GM18909 (cell line): ENCODE measurements at regions not wholly inside any gene's neighbourhood (a gene's known extent, or its start where the extent isn't known, plus 50 kb on each side); places are given as distances from the start of the nearest gene placed in this dataset.
"Not testable (repeated sequence)": the region's sequence is repeated elsewhere in the genome, so short reads cannot be mapped to it uniquely, and the experiment has no call there.

Experiments used
- ATAC-seq: cut with Tn5 transposase; IDR thresholded peaks from one replicate; pipeline ENCODE4 v1.9.1; 2021; ENCODE audit warnings: mild to moderate bottlenecking; ENCODE audit not compliant: unreplicated experiment, poor library complexity

DNA sequence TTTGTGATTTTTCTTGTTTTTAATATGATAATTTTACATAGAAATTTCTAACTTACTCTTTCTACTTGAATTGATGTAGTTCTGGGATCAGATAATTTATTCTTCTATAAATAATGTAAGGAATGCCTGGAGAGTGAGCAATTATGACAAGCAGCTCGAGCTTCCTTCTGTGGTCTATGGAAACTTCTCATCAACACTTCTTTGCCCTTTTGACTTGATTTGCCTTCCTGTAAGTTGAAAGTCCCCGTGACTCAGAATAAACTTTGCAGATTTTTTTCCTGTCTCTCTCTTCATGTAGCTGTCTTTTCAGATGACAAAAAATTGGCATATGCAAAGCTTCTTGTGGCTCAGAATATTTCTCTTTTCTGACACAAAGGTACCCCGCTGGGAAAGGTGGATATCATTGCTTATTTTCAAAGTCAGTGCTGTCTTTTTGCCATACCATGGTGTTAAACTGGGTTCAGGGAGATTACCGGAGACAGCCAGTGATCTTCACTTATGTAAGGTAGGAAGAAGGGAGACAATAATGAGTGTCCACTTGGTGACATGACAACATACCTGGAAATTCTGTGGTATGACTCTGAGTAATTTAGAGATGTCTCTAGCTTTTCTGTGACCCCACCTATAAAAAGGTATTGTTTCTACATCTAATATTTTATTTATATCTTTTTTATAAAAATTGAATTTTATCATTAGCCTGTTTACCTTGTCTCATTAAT is 278.6 kb upstream of the GNPDA2 start:
- ATAC-seq, result no peak

DNA sequence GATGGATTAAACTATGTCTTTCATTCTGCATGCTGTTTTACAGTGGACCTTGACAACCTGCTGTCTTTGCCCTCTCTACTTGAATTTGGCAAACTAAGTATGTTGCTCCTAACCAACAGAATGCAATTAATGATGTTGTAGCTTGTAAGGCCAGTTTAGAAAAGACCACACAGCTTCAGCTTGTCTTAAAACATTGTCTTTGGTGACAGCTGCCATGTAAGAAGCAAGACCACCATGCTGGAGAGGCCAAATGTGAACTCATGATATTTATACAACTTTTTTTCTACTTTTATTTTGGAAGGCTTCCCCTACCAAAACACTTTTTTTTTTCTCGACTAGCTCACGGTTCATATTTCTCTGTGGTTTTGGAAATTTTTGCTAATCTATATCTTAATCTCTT is 278.0 kb upstream of the GNPDA2 start:
- no peak for ATAC-seq

DNA sequence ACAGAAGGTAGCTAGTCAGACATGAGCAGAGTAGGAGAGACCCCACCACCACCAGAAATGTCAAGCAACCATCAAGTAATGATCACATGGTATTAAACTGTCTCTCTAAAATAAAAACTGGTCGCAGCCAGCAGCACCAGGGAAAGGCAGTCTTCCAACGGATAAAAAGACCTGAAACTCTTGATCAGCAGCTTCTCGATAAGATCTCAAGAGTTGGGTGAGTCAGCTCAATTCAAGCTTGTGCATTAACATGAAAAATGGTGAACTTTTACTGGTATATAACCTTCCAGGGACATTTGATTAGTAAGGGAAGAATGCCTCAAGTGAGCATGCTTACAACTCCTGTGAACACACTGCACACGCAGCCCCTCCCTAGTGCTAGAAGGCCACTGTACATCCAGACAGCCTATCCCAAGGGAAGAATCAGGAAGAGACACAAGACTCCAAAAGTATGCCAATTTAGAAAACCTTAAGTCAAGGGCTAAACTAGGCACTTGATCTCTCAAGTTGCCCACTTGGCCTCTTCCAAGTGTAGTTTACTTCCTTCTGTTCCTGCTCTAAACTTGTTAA is 270.0 kb upstream of the GNPDA2 start:
- ATAC-seq, result no peak

DNA sequence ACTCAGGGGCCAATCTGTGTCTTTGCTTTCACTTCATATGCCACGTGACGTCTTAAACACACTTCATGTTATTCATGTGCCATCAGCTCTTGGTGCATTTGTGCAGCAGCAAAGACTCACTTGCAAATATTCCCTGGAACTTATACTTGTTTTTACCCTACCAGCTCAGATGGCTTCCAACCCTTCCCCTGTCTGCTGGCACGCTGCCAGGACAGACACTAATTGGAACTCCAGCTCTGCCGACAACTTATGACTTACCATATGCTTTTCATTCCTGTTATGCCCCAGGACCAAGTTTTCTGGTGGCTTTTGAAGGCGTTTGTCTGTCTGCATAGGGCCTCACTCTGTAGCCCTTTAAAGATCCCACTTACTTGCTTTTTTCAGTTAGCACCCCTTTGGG is 261.7 kb upstream of the GNPDA2 start:
- ATAC-seq, result no peak

DNA sequence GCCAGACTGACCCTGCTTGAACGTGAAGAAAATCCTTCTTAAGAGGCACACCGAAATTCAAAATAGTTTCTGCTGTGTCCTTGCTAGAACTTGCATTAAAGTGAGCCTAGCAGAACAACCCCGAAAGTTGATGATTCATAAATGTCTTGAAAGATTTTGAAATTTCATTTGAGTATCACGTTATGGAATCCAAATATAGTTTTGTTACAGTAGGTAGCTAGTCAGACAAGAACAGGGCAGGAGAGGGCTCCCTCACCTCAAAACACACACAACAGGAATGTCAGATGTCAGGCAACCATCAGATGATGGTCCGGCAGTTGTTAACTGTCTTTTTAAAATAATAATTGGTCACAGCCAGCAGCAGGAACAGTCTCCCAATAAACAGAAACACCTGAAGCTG is 259.6 kb upstream of the GNPDA2 start:
- no peak for ATAC-seq

DNA sequence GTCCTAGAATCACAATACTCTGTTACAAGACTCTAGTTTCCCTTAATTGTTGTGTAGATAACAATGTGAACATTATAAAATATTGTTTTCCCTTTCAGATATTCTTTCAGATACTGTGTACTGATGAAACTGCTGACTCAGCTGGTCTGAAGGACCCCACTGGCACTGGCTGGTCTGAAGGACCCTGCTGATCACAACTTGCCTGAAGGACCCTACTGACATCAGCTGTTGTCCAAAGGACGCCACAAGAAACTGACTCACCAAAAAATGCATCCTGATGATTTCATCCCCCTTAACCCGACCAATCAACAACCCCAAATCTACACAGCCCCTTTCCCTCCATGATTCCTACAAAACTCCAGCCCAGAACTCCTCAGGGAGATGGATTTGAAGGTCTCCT is 258.8 kb upstream of the GNPDA2 start:
- no peak for ATAC-seq

DNA sequence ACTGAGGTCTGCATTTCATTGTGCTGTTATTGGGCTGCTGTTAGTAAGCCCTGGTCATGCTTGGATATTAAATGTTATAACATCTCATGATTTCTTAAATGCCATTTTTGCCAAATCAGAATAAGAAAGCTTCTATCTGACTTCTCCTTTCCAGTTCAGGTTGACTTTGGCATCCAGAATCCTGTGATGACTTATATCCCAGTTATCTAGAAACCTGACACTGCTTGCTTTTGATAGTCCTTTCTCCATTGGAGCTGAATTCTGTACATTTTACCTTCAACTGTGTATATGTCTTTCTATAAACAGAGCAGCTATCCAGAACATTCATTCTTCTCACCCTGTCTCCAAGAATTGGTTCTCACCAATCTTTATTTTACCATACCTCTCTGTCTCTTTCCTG is 257.7 kb upstream of the GNPDA2 start:
- no peak for ATAC-seq

DNA sequence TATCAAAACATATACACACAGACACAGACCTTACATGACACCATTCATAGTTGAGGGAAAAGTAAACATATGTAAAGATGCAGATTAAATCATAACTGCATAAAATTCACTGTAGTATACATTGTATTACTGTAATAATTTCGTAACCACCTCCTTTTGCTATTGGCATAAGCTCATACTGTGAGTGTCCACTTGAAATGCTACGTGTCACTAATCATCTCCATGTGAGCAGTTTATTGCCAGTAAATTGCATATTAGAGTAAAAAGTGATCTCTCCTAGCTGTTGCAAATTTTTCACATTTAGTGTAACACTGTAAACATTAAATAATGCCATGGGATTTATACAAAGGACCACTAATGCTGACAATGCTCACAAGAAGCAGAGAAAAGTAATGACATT is 256.7 kb upstream of the GNPDA2 start:
- ATAC-seq, result no peak

DNA sequence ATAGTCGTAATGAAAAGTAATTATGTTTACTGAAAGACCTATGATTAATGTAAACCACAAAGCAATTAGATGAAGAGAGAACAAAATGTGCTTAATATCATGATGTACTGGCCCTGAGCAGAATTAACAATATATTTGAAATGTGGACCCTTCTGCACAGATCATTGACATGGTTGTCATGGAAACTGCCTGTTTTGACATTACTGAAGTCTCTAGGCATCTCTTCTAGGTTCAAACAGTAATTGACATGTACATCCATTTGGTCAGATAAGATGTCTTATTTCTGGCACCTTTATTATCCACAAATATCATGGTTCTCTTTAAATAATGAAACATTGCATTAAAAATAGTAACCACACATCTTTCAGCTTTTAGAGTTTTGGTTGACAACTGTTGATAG is 251.7 kb upstream of the GNPDA2 start:
- no peak for ATAC-seq

DNA sequence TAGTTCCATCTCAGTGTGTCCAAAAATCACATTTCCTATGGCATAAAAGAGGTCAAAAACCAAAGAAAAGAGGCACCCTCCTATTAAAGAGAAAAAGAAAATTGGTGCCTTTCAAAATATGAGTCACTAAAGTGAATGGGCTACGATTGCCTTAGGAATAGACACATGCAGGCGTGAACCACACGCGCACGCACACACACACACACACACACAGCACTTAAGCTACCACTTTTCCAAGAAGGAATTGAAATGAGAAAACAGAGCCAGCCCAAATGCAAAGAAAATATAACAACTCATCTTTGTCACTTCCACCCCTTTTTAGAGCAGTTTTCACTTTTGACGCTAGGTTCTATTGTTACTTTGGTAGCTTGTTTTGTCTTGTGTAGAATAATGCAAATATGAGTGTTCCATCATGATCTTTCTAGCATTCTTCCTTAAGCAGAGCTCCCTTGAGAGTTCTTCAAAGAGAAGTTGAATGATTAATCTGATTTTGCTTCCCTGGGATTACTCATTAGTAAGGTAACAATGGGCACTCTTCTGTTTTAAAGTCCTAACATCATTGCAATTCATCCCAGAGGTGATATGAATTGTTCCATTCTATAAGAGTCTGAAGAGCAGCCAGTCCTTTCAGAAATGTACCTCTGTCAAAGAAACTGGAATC is 239.2 kb upstream of the GNPDA2 start:
- ATAC-seq, result no peak

DNA sequence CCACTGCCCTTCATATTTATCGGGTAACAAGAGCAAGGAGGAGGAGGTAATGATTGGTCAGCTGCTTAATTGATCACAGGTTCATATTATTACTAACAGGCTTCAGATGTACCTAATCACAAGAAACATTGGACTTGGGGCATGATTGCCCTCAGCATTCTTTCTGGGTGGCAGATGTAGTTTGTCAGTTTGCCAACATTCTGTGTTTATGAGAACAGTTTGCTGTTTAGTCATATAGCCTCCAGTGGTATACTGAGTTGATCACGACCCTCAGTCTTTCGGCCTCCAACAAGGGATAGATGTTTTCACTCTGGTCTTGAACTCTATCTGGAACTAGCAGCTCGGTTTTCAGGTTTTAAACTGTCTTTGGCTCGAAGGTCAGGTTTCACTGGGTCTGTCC is 237.7 kb upstream of the GNPDA2 start:
- not testable (repeated sequence) for ATAC-seq

DNA sequence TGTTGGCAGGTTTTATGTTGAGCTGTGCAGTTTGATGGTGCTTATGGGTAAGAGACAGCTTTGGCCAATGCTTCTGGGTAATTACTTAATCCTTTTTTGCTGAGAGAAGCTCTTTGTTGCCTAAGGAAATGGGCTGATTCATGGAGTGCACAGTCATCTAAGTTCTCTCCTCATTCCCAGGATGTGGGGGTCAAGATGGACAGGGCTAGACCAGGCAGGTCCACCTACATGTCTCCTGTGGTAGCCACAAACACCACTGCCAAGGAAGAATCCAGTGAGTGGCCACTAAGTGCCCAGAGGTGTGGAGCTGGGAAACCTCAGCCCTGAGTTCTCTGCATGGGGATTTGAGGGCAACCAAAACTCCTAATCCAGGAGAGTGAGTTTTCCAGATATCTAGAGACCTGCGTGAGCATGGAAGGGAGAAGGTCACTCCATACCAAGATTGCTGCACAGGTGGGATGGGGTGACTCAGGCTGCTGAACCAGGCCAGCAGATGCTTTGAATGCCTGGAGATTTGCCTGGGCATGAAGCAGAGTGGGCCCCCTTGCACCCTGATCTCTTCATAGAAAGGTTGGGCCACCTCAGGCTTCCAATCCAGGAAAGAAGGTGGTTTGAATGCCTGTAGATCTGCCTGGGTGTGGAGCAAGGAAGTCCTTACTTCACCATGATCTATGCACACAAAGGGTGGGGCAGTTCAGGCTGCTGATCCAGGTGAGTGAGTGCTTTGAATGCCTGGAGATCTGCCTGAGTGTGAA is 234.8 kb upstream of the GNPDA2 start:
- ATAC-seq, result no peak

DNA sequence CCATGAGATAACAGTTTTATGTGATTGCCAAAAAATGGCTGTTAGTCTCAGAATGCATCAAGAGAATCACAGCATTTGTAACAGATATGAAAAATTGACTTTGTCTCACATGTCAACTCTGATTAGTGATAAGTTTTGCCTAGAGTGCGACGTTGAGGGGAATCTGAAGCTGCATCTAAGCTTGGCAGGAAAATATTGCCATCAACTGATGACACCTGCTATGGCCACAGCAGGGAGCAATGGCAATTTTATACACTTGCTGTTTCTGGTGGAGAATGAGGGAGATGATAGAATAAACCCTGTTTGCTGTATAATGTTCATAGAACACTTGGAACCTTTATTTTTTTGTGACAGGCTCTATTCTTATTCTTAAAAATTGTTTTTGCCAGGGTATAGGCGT is 205.4 kb upstream of the GNPDA2 start:
- ATAC-seq, result no peak

DNA sequence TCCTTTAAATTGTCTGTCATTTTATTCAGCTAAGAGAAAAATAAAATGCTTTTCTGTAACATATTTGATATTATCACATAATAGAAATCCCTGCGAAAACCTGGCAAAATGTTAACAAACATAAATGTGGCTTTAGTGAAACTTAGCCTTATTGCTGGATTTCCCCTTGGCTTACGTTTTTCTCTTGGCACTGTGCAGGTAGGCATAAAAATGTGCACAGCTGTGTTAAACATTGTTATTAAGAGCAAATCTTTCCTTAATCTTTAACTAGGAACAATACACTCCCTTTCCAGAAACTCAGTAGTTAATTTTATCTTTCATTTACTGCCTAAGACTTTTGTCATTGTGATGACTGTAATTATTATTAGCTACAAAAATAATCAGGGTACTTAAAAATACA is 202.4 kb upstream of the GNPDA2 start:
- no peak for ATAC-seq

DNA sequence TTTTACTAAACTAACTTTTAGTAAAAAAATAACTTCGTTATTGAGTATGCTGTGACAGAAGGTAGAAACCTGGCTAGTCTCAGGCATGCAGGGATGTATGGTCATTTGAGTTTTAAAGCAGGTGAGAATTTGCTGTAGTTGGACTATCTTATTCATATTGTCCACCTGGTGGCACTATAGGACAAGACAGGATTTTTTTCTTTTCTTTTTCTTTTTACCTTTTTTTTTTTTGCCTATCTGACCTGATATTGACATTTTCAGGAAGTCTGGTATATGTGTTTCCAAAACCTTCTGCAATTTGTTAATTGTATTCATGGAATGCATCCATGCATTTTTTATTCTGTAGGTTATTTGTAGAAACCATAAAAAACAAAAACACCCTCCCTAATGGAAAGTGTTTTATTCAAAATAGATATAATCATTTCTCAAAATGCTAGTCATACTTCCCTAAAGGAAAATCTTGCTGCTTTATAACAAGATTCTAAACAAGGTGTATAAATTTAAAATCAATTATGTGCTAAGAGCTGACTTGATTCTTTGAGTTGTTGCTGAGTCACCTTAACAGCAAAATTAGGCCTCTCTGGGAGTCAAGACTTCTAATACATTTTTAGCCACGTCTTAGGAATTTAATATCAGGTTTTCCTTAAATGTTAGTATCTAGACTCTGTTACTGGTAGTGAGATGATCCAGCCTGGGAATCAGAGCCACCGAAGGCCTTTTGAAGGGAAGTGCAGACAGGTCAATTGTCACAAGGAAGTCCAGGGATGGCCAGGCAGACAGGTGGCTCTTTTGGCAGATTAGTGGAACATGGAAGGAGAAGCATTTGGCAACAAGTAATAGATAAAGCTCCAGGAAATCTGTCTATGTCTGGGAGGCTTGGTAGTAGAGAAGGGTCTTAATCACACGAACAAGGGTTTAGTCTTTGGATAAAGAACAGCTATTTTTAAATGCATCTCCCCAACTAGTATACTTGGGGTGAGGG is 201.3 kb upstream of the GNPDA2 start:
- no peak for ATAC-seq

DNA sequence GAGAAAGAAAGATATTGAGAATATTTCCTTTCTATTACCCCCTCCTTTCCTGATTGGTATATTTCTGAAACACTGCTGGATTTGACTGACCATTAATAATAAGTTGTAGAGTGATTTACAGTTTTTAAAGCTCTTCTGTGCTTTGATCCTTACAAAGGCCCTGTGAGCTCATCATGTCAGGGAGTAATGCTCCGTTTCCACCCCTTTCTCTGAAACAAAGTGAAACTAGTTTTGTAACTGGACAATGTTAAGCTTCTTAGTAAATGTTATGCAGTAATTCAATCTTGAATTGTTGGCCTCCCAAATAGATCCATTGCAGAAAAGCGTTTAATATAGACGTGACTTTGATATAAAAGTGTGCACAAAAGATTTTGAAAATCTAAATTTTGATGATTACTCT is 190.1 kb upstream of the GNPDA2 start:
- no peak for ATAC-seq

DNA sequence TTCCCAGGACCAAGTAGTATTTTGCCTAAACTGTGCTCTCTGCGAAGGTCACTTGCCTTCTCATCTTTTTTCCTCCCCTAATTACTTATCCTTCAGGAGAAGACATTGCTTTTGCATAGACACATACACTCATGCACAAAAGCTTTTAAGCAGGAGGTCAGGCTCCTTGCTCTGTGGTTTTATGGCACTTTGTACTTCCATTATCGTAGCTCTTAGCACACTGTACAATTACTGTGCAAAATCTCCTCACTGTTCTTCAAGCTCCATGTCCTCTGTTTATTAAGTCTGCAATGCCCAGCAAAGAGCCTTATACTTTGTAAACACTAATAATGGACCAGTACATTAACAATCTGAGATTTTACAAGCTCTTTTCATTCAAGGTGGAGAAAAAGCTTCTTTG is 188.4 kb upstream of the GNPDA2 start:
- no peak for ATAC-seq

DNA sequence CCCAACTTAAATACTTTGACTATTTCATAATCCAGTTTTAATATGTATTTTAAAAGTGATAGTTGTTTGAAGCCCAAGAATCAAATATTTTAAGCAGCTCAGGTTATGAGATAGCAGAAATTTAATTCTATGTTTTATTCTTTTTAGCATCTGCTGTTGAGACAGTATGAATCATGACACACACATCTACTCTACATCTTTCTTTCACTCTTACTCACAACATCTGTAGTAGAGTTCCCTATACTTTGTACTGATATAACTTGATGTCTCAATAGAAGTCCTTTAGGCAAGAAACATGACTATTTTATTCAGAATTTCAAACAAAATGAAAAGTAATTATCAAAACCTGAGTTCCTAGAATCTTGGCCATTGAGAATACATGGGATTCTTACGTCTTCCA is 187.9 kb upstream of the GNPDA2 start:
- ATAC-seq, result no peak

DNA sequence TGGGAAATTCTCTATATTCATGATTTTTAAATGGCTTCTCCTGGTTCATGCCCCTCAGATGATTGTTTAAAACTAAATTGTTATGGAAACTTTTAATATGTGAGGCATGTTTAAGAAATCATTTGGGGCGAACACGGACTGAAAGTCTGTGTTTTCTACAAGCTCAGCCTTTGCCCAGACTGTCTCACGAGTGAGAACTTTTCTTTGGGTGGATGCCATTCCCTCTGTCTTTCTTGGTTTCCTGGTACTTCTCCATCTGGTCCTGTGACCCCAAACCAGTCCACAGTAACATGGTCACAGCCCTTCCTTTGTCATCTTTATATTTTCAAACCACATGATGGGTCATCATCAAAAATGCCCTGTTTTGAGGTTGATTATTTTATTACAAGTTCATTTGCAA is 186.6 kb upstream of the GNPDA2 start:
- no peak for ATAC-seq

DNA sequence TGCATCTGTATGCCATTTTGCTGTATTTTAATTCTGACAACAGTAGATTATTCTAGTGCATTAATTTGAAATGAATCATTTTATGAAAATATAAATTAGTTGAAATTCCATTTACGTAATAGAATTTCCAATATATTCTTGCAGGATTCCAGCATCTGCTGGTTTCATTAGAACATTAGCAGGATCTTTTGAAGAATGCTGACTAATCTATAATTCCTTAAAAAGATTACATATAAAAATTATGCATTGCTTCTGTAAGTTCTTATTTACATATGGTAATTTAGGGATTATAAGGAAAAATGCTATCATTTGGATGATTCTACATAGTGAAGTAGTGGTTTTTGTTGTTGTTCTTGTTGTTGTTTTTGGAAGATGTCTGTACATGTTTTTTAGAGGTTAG is 182.2 kb upstream of the GNPDA2 start:
- no peak for ATAC-seq
